ENCODE measurements at regions not wholly inside any gene's neighbourhood (a gene's known extent, or its start where the extent isn't known, plus 50 kb on each side); places are given as distances from the start of the nearest gene placed in this dataset.

DNA sequence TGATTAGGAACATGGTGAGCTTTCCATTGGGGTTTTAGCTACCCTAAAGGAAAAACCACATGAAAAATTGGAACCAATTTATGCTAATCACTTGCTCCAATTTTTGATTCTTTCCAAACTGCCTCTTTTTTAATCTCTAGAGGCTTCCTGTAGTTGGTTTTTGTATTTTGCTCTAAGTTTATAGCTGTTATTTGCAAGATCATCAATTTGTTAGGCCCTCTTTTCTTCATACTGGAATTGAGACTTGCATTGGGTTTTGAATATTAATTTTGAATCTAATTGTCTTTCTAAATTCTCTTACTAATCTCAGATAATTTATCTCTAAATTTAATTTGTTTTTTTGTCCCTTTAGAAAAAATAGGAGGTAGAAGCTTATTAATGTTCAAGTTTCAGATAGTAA lies 713.3 kb downstream of the REEP3 start:
- H3K27me3 ChIP-seq = no peaks in the 10 kb centered on the region
- no peak overlapping the region for H3K4me3 ChIP-seq (ENCODE audit: low read depth in 1 of 2, low read length in 1 of 2)
- no peaks in the 10 kb centered on the region for H3K9me3 ChIP-seq
- no peaks in the 10 kb centered on the region for H3K36me3 ChIP-seq
- no peak for TF ChIP-seq CTCF (IDR thresholded peaks at IDR 0.05)
- H3K27ac ChIP-seq = no peak overlapping the region
- no peaks in the 10 kb centered on the region for H3K4me1 ChIP-seq (ENCODE audit: control insufficient read depth in 1 of 2, insufficient read depth in 1 of 2, low read depth in 1 of 2, low read length in 1 of 2)

- Histone ChIP-seq H3K9me3 (no peaks in the 10 kb centered on the region), H3K4me3 (ENCODE audit: low read depth in 1 of 2, low read length in 1 of 2) (no peak overlapping the region), H3K36me3 (no peaks in the 10 kb centered on the region), H3K27ac (no peak overlapping the region), H3K4me1 (ENCODE audit: control insufficient read depth in 1 of 2, insufficient read depth in 1 of 2, low read depth in 1 of 2, low read length in 1 of 2) (no peaks in the 10 kb centered on the region), H3K27me3 (no peaks in the 10 kb centered on the region)
- no peak for TF ChIP-seq CTCF (IDR thresholded peaks at IDR 0.05)
Measured at GRCh38 chr10:64257704-64258103, 736.5 kb downstream of the REEP3 start.

GRCh38 chr10:64261092-64261491 lies 739.9 kb downstream of the REEP3 start:
- no peak for TF ChIP-seq CTCF (IDR thresholded peaks at IDR 0.05)
- Histone ChIP-seq H3K4me1 (ENCODE audit: control insufficient read depth in 1 of 2, insufficient read depth in 1 of 2, low read depth in 1 of 2, low read length in 1 of 2) (no peaks in the 10 kb centered on the region), H3K27ac (no peak overlapping the region), H3K27me3 (no peaks in the 10 kb centered on the region), H3K4me3 (ENCODE audit: low read depth in 1 of 2, low read length in 1 of 2) (no peak overlapping the region), H3K36me3 (no peaks in the 10 kb centered on the region), H3K9me3 (no peaks in the 10 kb centered on the region)

DNA sequence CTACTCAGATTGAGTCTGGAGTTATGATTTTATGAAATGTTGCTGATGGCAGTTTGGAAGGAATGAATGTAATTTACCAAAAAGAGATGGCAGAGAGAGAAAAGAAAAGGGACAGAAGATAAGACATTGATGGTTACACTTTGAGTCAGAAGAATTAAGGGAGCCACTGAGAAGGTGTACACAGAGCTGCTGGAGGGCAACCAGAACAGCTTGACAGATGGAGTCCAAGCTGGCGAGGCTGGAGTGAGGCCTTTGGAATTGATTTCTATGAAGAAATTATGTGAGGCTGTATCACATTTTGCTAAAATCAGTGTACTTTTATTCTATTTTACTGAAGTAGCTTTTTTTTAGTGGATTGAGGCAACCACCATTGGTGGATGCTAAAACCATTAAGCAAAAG lies 740.5 kb downstream of the REEP3 start:
- no peak for TF ChIP-seq CTCF (IDR thresholded peaks at IDR 0.05)
- H3K27me3 ChIP-seq = no peaks in the 10 kb centered on the region
- H3K9me3 ChIP-seq = no peaks in the 10 kb centered on the region
- no peaks in the 10 kb centered on the region for H3K36me3 ChIP-seq
- no peaks in the 10 kb centered on the region for H3K4me1 ChIP-seq (ENCODE audit: control insufficient read depth in 1 of 2, insufficient read depth in 1 of 2, low read depth in 1 of 2, low read length in 1 of 2)
- H3K27ac ChIP-seq = no peak overlapping the region
- no peak overlapping the region for H3K4me3 ChIP-seq (ENCODE audit: low read depth in 1 of 2, low read length in 1 of 2)

DNA sequence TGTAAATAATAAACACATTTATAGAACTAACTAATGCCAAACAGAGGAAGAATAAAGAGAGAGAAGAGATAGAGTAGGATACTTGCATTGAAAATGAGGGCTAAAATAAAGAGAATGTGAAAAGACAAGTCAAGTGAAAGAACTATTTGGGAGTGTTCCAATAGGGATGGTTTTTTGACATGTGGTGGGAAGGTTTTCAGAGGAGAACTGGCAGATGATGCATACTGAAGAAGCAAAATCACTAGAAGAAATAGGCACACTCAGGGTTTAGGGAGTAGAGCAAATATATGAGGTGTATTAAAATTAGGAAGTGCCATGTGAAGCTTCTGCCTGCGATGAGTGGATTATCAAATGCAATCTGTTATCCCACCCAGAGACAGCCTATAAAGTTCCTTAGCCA lies 744.8 kb downstream of the REEP3 start:
- H3K27me3 ChIP-seq = no peaks in the 10 kb centered on the region
- no peak overlapping the region for H3K27ac ChIP-seq
- no peaks in the 10 kb centered on the region for H3K36me3 ChIP-seq
- TF ChIP-seq CTCF (IDR thresholded peaks at IDR 0.05) = no peak
- no peaks in the 10 kb centered on the region for H3K4me1 ChIP-seq (ENCODE audit: control insufficient read depth in 1 of 2, insufficient read depth in 1 of 2, low read depth in 1 of 2, low read length in 1 of 2)
- no peaks in the 10 kb centered on the region for H3K9me3 ChIP-seq
- H3K4me3 ChIP-seq (ENCODE audit: low read depth in 1 of 2, low read length in 1 of 2) = no peak overlapping the region

DNA sequence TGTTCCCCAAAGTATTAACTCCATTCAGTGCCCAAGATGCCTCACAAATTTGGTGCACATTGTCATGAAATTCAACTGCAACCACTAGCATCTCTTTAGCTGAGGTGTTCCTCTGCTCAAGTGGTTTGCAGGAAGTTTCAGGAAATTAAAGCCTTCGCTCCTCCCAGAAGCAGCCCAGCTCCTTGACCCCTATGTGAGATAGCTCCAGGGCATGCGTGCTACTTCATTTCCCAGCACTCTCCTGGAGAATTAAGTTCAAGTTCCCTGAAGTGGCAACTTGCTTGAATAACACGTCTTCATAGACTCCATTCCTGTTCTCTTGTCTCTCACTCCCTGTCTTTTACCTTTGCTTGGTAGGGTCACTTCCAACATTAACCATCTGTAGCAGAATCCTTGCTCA lies 750.3 kb downstream of the REEP3 start:
- no peak for TF ChIP-seq CTCF (IDR thresholded peaks at IDR 0.05)
- Histone ChIP-seq H3K36me3 (no peaks in the 10 kb centered on the region), H3K27ac (no peak overlapping the region), H3K4me3 (ENCODE audit: low read depth in 1 of 2, low read length in 1 of 2) (no peak overlapping the region), H3K4me1 (ENCODE audit: control insufficient read depth in 1 of 2, insufficient read depth in 1 of 2, low read depth in 1 of 2, low read length in 1 of 2) (no peaks in the 10 kb centered on the region), H3K27me3 (no peaks in the 10 kb centered on the region), H3K9me3 (no peaks in the 10 kb centered on the region)
